ENCODE measurements at regions not wholly inside any gene's neighbourhood (a gene's known extent, or its start where the extent isn't known, plus 50 kb on each side); places are given as distances from the start of the nearest gene placed in this dataset.

DNA sequence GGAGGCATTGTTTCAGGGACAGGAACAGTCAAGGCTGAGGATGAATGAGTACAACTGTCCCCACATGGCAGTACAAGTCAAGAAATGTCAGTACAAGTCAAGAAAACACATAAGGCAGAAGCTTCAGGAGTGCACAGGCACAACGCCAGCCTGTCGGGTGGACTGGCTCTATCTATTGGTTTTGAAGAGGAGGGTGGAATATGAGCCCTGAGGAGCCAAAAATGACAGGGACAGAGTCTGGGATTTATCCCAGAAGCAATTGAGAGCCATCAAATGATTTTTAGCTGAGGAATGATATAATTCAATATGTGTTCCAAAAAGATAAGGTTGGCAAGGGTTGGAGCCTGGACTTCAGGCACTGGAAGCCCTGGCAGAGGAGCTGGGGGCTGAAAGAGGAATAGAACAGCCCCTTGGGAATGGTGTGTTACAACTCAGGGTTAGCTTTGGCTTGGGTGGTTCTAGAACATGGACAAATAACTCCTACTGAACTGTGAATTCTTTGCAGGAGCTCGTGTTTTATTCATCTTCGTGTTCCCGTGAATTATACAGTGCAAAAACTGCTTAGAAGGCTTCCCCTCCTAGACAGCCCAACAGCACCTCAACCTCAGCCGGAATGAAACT lies 425.7 kb upstream of the ARID1B start:
- no peaks in the 10 kb centered on the region for H3K9me3 Mint-ChIP-seq
- ATAC-seq (no peak), DNase-seq (ENCODE audit: low spot score) (no peak)
- H3K27me3 Mint-ChIP-seq: peaks cover 14 to 21% of the 10 kb centered on the region in 2 donors
- H3K4me3 Mint-ChIP-seq: no peak overlapping the region
- peaks cover 0 to 6% of the 10 kb centered on the region in 2 donors for H3K4me1 Mint-ChIP-seq (ENCODE audit: low read depth in 2 of 2)
- no peaks in the 10 kb centered on the region for H3K36me3 Mint-ChIP-seq
- H3K27ac Mint-ChIP-seq: no peak overlapping the region

DNA sequence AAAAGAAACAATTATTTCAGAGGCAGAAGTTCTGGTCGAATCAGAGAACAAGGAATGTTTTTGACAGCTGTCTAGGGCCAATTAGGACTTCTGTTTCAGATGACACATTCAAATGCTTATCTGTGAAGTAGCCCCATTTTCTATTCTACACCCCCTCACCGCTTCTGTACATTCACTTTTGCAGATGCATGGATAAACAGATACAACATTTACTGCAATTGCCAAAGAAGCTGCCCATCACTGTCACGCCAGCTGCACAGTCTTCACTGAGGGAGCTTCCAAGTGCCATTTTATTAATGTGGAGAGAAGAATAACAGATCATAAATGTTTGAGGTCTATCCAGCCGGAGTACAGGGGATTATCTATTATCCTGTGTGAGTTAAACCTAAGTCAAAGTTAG lies 426.8 kb upstream of the ARID1B start:
- Mint-ChIP-seq H3K36me3 (no peaks in the 10 kb centered on the region), H3K4me3 (no peak overlapping the region), H3K27me3 (peaks cover 18 to 26% of the 10 kb centered on the region in 2 donors), H3K27ac (no peak overlapping the region), H3K4me1 (ENCODE audit: low read depth in 2 of 2) (peaks cover 5 to 11% of the 10 kb centered on the region in 2 donors), H3K9me3 (no peaks in the 10 kb centered on the region)
- DNase-seq (ENCODE audit: low spot score) (no peak), ATAC-seq (no peak)

DNA sequence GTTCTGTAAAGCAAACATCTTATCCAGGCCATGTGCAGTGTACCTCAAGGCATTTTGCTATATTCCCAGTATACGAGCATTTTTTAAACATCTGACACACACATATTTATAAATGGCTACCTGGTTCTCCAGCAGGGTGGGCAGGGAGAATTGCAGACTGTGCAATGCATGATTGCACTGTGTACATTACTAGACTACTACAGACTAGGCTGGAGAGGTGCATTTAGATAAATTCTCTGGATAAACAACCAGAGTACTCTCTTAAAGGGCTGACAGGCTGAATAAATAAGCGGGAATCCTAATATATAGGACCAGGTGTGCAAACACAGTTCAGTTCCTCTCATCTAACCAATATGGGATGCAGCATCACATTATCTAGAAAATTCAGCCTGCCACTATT lies 428.3 kb upstream of the ARID1B start:
- ATAC-seq: no peak
- Mint-ChIP-seq H3K4me3 (no peak overlapping the region), H3K9me3 (no peaks in the 10 kb centered on the region), H3K36me3 (no peaks in the 10 kb centered on the region), H3K27ac (no peak overlapping the region), H3K4me1 (ENCODE audit: low read depth in 2 of 2) (peaks cover 5 to 12% of the 10 kb centered on the region in 2 donors), H3K27me3 (peaks cover 19 to 27% of the 10 kb centered on the region in 2 donors)
- no peak for DNase-seq (ENCODE audit: low spot score)

DNA sequence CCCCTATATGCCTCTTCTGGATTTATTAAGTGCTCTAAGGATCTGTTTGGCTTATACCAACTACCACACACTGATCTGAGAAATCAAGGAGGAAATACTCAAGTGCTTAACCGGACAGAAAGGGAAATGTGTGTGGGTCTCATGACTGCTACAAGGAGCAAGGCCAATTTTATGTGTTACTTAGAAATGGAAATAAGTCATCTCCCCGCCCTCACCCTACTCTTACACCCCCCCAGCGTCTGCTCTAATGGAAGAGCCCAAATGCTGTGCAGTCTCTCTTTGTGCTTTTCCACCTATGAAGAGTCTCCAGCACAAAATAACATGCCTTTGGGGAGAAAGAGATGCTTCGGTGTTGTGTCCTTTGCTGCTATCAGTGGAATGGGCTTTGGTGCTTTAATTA lies 428.8 kb upstream of the ARID1B start:
- peaks cover 19 to 29% of the 10 kb centered on the region in 2 donors for H3K27me3 Mint-ChIP-seq
- no peak for DNase-seq (ENCODE audit: low spot score)
- no peak overlapping the region for H3K27ac Mint-ChIP-seq
- no peaks in the 10 kb centered on the region for H3K36me3 Mint-ChIP-seq
- no peak for ATAC-seq
- H3K4me1 Mint-ChIP-seq (ENCODE audit: low read depth in 2 of 2): peaks cover 5 to 12% of the 10 kb centered on the region in 2 donors
- no peaks in the 10 kb centered on the region for H3K9me3 Mint-ChIP-seq
- no peak overlapping the region for H3K4me3 Mint-ChIP-seq

DNA sequence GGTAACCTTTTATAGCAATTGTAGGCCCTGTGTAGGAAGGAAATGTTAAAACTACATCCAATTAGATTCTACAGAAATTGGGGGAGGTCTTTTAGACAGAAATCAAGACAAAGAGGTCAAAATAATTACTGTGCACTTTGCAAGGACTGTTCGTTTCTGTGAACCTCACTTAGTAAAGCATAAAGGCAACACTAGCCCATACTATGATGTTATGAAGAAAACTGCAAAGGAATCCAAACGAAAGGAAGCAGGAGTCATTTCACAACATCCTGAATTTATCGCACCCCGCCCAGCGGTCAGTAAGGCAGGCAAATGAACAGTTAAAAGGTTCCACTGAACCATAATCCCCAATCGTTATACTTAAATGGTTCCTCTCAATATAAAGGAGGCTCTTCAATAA lies 429.5 kb upstream of the ARID1B start:
- DNase-seq (ENCODE audit: low spot score) (no peak), ATAC-seq (no peak)
- Mint-ChIP-seq H3K4me1 (ENCODE audit: low read depth in 2 of 2) (peaks cover 5 to 12% of the 10 kb centered on the region in 2 donors), H3K27ac (no peak overlapping the region), H3K36me3 (no peaks in the 10 kb centered on the region), H3K4me3 (no peak overlapping the region), H3K9me3 (no peaks in the 10 kb centered on the region), H3K27me3 (peaks cover 19 to 29% of the 10 kb centered on the region in 2 donors)

DNA sequence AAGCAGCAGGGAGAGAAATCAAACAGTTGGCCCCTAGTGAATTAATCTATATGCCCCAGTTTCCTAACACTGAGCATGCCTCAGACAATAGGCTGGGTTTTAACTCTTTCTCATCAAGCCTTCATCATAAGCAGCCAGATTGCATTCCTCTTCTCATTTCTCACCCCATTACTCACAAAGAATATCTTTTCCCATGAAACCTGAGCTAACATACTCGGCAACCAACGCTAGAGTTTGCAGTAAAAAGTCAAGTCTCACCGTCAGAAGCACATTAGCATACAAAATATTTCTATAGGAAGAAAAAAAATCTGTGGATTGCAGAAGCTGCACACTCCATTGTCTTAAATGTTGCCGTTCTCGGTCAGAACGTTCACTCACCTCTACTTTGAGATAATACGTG lies 429.9 kb upstream of the ARID1B start:
- Mint-ChIP-seq H3K9me3 (no peaks in the 10 kb centered on the region), H3K27me3 (peaks cover 14 to 27% of the 10 kb centered on the region in 2 donors), H3K4me1 (ENCODE audit: low read depth in 2 of 2) (peaks cover 5 to 12% of the 10 kb centered on the region in 2 donors), H3K4me3 (no peak overlapping the region), H3K27ac (no peak overlapping the region), H3K36me3 (no peaks in the 10 kb centered on the region)
- ATAC-seq (no peak), DNase-seq (ENCODE audit: low spot score) (no peak)

DNA sequence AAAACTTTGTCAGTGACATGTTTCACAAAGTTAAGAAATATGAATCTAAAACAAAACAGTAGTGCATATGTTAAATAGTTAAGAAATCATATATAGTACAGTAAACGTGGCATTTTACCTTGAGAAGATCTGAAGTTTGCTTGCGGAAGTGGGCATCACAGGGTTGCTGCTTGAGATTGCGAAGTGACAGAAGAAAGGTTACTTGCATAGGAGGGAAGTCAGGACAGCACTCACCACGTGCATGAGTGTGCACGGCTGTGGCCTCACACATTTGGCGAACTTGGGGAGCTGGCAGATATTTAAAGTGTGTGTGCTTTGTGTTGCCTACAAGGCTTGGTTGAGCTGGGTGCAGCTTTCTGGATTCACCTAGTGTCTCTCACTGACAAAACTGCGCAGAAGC lies 431.5 kb upstream of the ARID1B start:
- ATAC-seq (peak in 1 of 2 donors; percentile 36), DNase-seq (ENCODE audit: low spot score) (no peak)
- Mint-ChIP-seq H3K27me3 (peaks cover 19 to 20% of the 10 kb centered on the region in 2 donors), H3K9me3 (no peaks in the 10 kb centered on the region), H3K4me3 (no peak overlapping the region), H3K4me1 (ENCODE audit: low read depth in 2 of 2) (peaks cover 5 to 12% of the 10 kb centered on the region in 2 donors), H3K36me3 (no peaks in the 10 kb centered on the region), H3K27ac (no peak overlapping the region)

DNA sequence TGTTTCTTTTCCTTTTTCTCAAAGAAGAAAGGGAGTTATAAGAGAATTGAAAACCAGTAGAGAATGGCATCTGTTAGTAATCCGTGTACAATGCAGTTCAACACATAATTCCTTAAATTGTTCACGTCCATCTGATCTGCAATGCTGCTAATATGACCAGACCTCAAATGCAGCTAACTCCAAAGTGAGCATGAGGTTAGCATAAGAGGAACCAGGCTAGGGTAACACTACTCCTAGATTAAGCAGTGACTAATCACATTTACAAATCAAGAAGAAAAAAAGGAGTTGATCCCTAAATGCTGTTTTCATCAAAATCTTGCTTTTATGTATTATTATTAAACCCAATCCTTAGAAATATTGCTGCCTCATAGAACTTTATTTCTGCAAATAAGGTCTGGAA lies 432.7 kb upstream of the ARID1B start:
- Mint-ChIP-seq H3K9me3 (no peaks in the 10 kb centered on the region), H3K27ac (no peak overlapping the region), H3K4me1 (ENCODE audit: low read depth in 2 of 2) (peaks cover 5 to 12% of the 10 kb centered on the region in 2 donors), H3K27me3 (peaks cover 18 to 20% of the 10 kb centered on the region in 2 donors), H3K36me3 (no peaks in the 10 kb centered on the region), H3K4me3 (no peak overlapping the region)
- ATAC-seq: no peak
- DNase-seq (ENCODE audit: low spot score): no peak

DNA sequence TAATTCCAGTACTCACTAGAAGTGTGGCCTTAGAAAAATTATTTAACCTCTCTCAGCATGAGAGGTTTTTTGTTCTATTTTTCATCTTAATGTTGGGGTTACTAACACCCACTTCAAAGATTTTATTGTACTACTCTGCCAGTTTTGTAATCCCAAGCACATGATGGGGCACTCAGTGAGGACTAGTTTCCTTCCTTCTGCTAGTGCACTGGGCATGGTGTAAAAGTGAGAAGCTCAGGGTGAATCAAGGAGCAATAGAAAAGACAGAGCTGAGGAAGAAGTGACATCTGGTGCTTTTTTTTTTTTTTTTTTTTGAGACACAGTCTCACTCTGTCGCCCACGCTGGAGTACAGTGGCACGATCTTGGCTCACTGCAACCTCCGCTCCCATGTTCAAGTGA lies 439.4 kb upstream of the ARID1B start:
- no peak for ATAC-seq
- DNase-seq (ENCODE audit: low spot score): no peak
- Mint-ChIP-seq H3K27me3 (peaks cover 12 to 15% of the 10 kb centered on the region in 2 donors), H3K9me3 (peaks cover 7% of the 10 kb centered on the region), H3K4me3 (no peak overlapping the region), H3K27ac (no peak overlapping the region), H3K4me1 (ENCODE audit: low read depth in 2 of 2) (peaks cover 6 to 17% of the 10 kb centered on the region in 2 donors), H3K36me3 (peaks cover 7% of the 10 kb centered on the region)

DNA sequence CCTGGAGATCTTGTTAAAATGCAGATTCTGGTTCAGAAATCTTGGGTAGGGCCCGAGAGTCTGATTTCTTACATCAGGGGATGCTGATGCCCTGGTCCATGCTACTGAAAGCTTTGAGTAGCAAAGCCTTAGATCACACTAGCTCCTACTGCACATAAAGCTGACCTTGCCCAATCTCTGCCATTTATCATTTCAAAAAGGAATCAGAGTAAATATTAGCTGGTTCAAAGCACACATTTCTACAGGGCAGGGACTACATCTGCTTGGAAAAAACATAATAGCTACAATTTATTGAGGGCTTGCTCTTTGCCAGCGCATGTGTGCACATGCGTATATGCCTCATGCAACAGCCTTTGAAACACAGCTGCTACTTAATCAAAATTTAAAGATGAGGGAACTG lies 440.4 kb upstream of the ARID1B start:
- H3K36me3 Mint-ChIP-seq: peaks cover 13% of the 10 kb centered on the region
- H3K27me3 Mint-ChIP-seq: peaks cover 13 to 14% of the 10 kb centered on the region in 2 donors
- DNase-seq (ENCODE audit: low spot score) (no peak), ATAC-seq (no peak)
- H3K9me3 Mint-ChIP-seq: peaks cover 9% of the 10 kb centered on the region
- H3K4me1 Mint-ChIP-seq (ENCODE audit: low read depth in 2 of 2): peaks cover 6 to 17% of the 10 kb centered on the region in 2 donors
- no peak overlapping the region for H3K27ac Mint-ChIP-seq
- no peak overlapping the region for H3K4me3 Mint-ChIP-seq

DNA sequence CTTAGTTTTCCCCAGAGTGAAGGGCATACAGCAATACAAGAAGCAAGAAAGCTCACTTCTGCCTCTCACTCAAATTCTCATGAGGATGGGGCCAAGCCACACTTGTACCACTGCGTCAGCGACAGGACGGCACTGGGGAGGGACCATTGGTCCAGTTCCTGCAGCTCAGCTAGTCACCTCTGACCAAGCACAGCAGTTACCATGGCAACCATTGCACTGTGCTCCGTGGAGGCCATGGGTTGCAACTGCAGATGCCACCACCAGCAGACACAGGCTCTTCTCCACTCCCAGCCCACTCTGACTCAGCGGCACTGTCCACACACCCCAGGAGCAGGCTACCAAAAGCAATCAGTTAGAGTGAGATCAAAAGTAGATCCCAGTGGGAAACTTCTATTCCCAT lies 441.1 kb upstream of the ARID1B start:
- H3K4me3 Mint-ChIP-seq: no peak overlapping the region
- peaks cover 6 to 17% of the 10 kb centered on the region in 2 donors for H3K4me1 Mint-ChIP-seq (ENCODE audit: low read depth in 2 of 2)
- H3K9me3 Mint-ChIP-seq: peaks cover 13% of the 10 kb centered on the region
- H3K27me3 Mint-ChIP-seq: peaks cover 9 to 11% of the 10 kb centered on the region in 2 donors
- DNase-seq (ENCODE audit: low spot score) (no peak), ATAC-seq (peak; percentile 49 to 70)
- H3K36me3 Mint-ChIP-seq: peaks cover 17% of the 10 kb centered on the region
- H3K27ac Mint-ChIP-seq: no peak overlapping the region

DNA sequence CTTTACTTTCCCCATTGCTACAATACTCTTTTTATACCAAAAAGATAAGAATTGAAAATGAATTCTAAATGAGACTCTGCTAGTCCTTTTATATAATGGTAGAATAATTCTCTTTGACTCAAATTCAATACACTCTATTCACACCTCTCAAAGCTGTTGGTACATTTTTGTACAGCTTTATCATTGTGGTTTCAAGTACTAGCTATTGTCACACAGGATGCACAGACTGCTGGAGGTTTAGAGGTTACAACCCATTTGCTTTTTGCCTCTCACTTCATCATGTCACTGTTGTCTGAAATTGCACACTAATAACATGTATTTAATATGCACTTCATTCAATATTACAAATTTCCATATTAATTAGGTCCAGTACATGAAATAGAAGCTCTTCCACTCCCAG lies 442.2 kb upstream of the ARID1B start:
- Mint-ChIP-seq H3K27me3 (peaks cover 9 to 14% of the 10 kb centered on the region in 2 donors), H3K4me1 (ENCODE audit: low read depth in 2 of 2) (peaks cover 6 to 17% of the 10 kb centered on the region in 2 donors), H3K9me3 (peaks cover 16% of the 10 kb centered on the region), H3K27ac (no peak overlapping the region), H3K4me3 (no peak overlapping the region), H3K36me3 (peaks cover 17% of the 10 kb centered on the region)
- DNase-seq (ENCODE audit: low spot score) (no peak), ATAC-seq (no peak)

DNA sequence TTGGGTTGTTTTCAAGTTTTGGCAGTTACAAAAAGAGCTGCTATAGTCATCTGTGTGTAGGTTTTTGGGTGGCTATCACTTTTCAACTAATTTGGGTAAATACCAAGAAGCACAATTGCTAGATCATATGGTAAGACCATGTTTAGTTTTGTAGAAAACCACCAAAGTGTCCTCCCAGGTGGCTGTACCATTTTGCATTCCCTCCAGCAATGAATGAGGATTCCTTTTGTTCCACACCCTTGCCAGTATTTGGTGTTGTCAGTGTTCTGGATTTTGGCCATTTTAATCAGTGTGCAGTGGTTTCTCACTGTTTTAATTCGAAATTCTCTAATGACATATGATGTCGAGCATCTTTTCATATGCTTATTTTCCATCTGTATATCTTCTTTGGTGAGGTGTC lies 457.5 kb upstream of the ARID1B start:
- H3K4me3 Mint-ChIP-seq: no peak overlapping the region
- H3K27ac Mint-ChIP-seq: no peak overlapping the region
- H3K36me3 Mint-ChIP-seq: no peaks in the 10 kb centered on the region
- H3K4me1 Mint-ChIP-seq (ENCODE audit: low read depth in 2 of 2): no peaks in the 10 kb centered on the region
- H3K9me3 Mint-ChIP-seq: no peaks in the 10 kb centered on the region
- DNase-seq (ENCODE audit: low spot score) (no peak), ATAC-seq (no peak)
- peaks cover 0 to 8% of the 10 kb centered on the region in 2 donors for H3K27me3 Mint-ChIP-seq

DNA sequence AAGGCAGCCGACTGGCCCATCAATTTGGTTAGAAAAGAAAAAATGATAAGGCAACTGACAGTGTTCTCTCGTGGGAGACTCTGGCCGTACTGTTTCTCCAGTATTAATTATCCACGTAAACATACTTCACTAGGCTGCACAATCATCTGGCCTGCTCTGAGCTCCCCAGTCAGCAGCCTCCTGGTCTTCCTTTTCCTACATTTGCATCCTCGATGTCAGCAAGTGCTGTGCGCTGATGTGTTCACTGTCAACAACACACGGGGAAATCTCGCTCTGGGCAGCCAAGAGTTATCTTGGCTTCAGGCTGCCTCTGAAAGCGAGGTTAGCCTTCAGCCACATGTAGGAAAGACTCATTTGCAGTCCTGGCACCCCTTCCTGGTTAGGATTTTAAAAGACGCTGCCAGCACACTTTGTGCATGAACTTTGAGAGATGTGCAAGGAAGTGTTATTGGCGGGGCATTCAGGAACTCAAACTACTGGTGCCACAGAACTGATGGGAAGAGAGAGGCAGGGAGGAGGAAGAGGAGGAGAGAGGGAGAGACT lies 460.5 kb upstream of the ARID1B start:
- Mint-ChIP-seq H3K9me3 (peaks cover 4% of the 10 kb centered on the region), H3K36me3 (no peaks in the 10 kb centered on the region), H3K27me3 (peaks cover 11 to 15% of the 10 kb centered on the region in 2 donors), H3K4me3 (no peak overlapping the region), H3K4me1 (ENCODE audit: low read depth in 2 of 2) (no peaks in the 10 kb centered on the region), H3K27ac (no peak overlapping the region)
- DNase-seq (ENCODE audit: low spot score): no peak
- ATAC-seq: no peak

DNA sequence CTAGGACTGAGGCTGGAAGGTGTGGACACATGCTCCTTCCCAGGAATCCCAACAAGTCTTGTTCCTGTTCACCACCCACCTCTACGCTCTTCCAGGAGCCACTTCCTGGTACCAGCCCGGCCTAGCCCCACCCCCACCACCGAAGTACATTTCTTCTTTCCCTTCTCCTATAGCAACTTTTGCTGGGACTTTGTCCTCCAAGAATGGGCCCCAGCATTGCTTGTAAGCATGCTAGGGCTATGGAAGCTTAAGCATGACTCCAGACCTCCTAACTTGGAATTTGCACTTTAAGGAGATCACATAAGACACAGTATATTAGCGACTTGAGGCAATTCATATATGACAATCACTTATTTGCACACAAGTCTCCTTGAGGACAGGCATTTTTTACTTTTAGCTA lies 462.0 kb upstream of the ARID1B start:
- Mint-ChIP-seq H3K4me1 (ENCODE audit: low read depth in 2 of 2) (no peaks in the 10 kb centered on the region), H3K4me3 (no peak overlapping the region), H3K27ac (no peak overlapping the region), H3K9me3 (peaks cover 4% of the 10 kb centered on the region), H3K36me3 (no peaks in the 10 kb centered on the region), H3K27me3 (peaks cover 12 to 18% of the 10 kb centered on the region in 2 donors)
- DNase-seq (ENCODE audit: low spot score) (no peak), ATAC-seq (peak in 1 of 2 donors; percentile 28)

Data from natural killer cell treated with Interleukin-12 subunit alpha and Interleukin-12 subunit beta and Interleukin-15 and Interleukin-18, amount 100 ng/mL, for 72 hours (primary cell).